ENCODE measurements at regions not wholly inside any gene's neighbourhood (a gene's known extent, or its start where the extent isn't known, plus 50 kb on each side); places are given as distances from the start of the nearest gene placed in this dataset.
"Not testable (repeated sequence)": the region's sequence is repeated elsewhere in the genome, so short reads cannot be mapped to it uniquely, and the experiment has no call there.

- H3K4me2 ChIP-seq: peak overlapping the region; percentile 53
- ATAC-seq (peak; percentile 32 to 39; a peak in 2 of 6 replicates), FAIRE-seq (peak; percentile 18), DNase-seq (ENCODE audit: low read depth in 1 of 2, low spot score in 1 of 2) (peak in 1 of 2 experiments; percentile 59)
- CTCF ChIA-PET: interaction anchor here (1.0 kb wide), 1 partner anchor 112 kb away, joined by 3 read pairs; no protein-coding TSS in a partner anchor
- peaks cover 13% of the 10 kb centered on the region; the same call in 2 of the 3 replicates for H3K4me1 ChIP-seq
- H3K9me3 ChIP-seq: no peaks in the 10 kb centered on the region
- TF ChIP-seq JUNB (IDR thresholded peaks at IDR 0.05): peak; percentile 68
- TF ChIP-seq NPAS2 (CRISPR knock-in tag; IDR thresholded peaks at IDR 0.05; ENCODE audit: borderline replicate concordance): no peak
- TF ChIP-seq REST (IDR thresholded peaks at IDR 0.05): no peak
- TF ChIP-seq EP300 (IDR thresholded peaks at IDR 0.05): no peak
- TF ChIP-seq GATA3 (IDR thresholded peaks at IDR 0.05; ENCODE audit: borderline replicate concordance): peak; percentile 61; the same call in 1 of the 2 replicates
- no peak for TF ChIP-seq RAD21 (conservative IDR thresholded peaks at IDR 0.05 in 1 of 2, IDR thresholded peaks at IDR 0.05 in 1 of 2)
- no peak for TF ChIP-seq CBX2 (IDR thresholded peaks at IDR 0.05; ENCODE audit: borderline replicate concordance, low read depth)
- TF ChIP-seq, protein P1, sequence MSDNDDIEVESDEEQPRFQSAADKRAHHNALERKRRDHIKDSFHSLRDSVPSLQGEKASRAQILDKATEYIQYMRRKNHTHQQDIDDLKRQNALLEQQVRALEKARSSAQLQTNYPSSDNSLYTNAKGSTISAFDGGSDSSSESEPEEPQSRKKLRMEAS (IDR thresholded peaks at IDR 0.05): no peak
- no peak; the same call in 1 of the 2 replicates for TF ChIP-seq FOSL2 (IDR thresholded peaks at IDR 0.05)
- TF ChIP-seq FOSL2 (CRISPR knock-in tag; IDR thresholded peaks at IDR 0.05): peak; percentile 55
- TF ChIP-seq CHD2 (IDR thresholded peaks at IDR 0.05; ENCODE audit: low read length, partially characterized antibody): no peak
- TF ChIP-seq FOSB (CRISPR knock-in tag; IDR thresholded peaks at IDR 0.05): no peak
- TF ChIP-seq RFX5 (IDR thresholded peaks at IDR 0.05): no peak
- no peak for TF ChIP-seq TFCP2L1 (CRISPR knock-in tag; IDR thresholded peaks at IDR 0.05)
- TF ChIP-seq, protein P2, sequence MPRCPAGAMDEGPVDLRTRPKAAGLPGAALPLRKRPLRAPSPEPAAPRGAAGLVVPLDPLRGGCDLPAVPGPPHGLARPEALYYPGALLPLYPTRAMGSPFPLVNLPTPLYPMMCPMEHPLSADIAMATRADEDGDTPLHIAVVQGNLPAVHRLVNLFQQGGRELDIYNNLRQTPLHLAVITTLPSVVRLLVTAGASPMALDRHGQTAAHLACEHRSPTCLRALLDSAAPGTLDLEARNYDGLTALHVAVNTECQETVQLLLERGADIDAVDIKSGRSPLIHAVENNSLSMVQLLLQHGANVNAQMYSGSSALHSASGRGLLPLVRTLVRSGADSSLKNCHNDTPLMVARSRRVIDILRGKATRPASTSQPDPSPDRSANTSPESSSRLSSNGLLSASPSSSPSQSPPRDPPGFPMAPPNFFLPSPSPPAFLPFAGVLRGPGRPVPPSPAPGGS (IDR thresholded peaks at IDR 0.05): no peak
- H3K4me3 ChIP-seq: no peak overlapping the region
- peak overlapping the region; percentile 59 to 65; a peak in 5 of 6 replicates for H3K27ac ChIP-seq
- WGBS (ENCODE audit: missing lambda C conversion rate): 2% methylated on average over 2 of the region's 2 CpGs
- POLR2A ChIA-PET: no interaction called here
Measured at GRCh38 chrX:11899091-11899490, 141.1 kb downstream of the MSL3 start.

DNA sequence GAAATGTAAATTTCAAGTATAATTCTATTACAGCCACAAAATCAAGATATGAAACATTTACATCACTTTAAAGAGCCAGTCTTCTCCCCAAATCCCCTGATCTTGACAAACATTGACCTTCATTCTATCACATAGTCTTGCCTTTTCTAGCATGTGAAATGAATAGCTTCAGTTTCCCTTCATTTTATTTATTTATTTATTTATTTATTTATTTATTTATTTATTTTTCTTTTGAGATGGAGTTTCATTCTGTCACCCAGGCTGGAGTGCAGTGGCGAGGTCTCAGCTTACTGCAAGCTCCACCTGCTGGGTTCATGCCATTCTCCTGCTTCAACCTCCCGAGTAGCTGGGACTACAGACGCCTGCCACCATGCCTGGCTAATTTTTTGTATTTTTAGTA, 147.9 kb downstream of the MSL3 start:
- H3K27ac ChIP-seq; POLR2A ChIA-PET; H3K4me1 ChIP-seq; FAIRE-seq; H3K4me3 ChIP-seq; ATAC-seq; H3K4me2 ChIP-seq; H3K9me3 ChIP-seq; CTCF ChIA-PET; DNase-seq (ENCODE audit: low read depth in 1 of 2, low spot score in 1 of 2): not testable (repeated sequence)
- WGBS (ENCODE audit: missing lambda C conversion rate): 72% methylated on average over 3 of the region's 3 CpGs
- TF ChIP-seq ZC3H11A (IDR thresholded peaks at IDR 0.05): peak; percentile 44

DNA sequence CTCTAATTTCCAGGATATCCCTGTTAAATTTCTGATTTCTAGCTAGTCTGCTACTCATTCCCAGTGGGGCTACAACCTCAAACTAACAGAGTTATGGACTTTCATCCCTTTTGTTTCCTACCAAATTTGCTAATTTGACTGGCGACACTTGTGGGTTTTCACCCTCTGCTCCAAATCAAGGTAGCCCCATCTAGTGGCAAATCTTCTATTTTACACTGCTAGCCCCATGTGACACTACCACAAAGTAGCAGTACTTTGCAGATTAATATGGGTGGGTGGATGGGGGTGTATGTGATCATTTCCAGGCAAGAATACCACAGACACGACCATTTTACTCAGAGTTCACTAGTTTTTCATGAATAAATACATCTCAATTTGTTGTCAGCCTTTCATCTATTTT, 150.3 kb downstream of the MSL3 start:
- H3K4me1 ChIP-seq: no peaks in the 10 kb centered on the region
- ChIA-PET CTCF (interaction anchor here (0.7 to 1.0 kb wide), 2 partner anchors 13 to 121 kb away, joined by 3 read pairs; no protein-coding TSS in a partner anchor), POLR2A (no interaction called here)
- WGBS (ENCODE audit: missing lambda C conversion rate): 16% methylated on average over 2 of the region's 2 CpGs
- TF ChIP-seq EHF (CRISPR knock-in tag; IDR thresholded peaks at IDR 0.05) (no peak), RAD21 (conservative IDR thresholded peaks at IDR 0.05 in 1 of 2, IDR thresholded peaks at IDR 0.05 in 1 of 2) (peak; percentile 32 to 37; a peak in 2 of 5 replicates), CTCF (IDR thresholded peaks at IDR 0.05) (peak; percentile 16; the same call in 1 of the 3 replicates)
- DNase-seq (ENCODE audit: low read depth in 1 of 2, low spot score in 1 of 2) (peak; percentile 8 to 20), FAIRE-seq (peak; percentile 32), ATAC-seq (peak in 1 of 2 experiments; percentile 76; a peak in 3 of 6 replicates)
- no peak overlapping the region for H3K27ac ChIP-seq
- no peak overlapping the region for H3K4me3 ChIP-seq
- no peak overlapping the region for H3K4me2 ChIP-seq
- no peaks in the 10 kb centered on the region for H3K9me3 ChIP-seq

Measured in A549 (cell line).